GM12891 (cell line): ENCODE measurements at regions not wholly inside any gene's neighbourhood (a gene's known extent, or its start where the extent isn't known, plus 50 kb on each side); places are given as distances from the start of the nearest gene placed in this dataset.

ENCODE experiments used
- POLR2A ChIP-seq: IDR thresholded peaks from 2 replicates; pipeline ENCODE4 v1.6.1; 2011; ENCODE audit warnings: low read depth, low read length, control low read depth
- POLR2AphosphoS5 ChIP-seq: IDR thresholded peaks from 2 replicates; pipeline ENCODE4 v1.6.1; 2011; ENCODE audit warnings: low read depth, low read length, control low read depth
- TAF1 ChIP-seq: IDR thresholded peaks from 2 replicates; pipeline ENCODE4 v1.6.1; 2011; ENCODE audit warnings: low read depth, low read length, control low read depth

- TF ChIP-seq POLR2A: no peak
- TF ChIP-seq POLR2AphosphoS5: no peak
- no peak for TF ChIP-seq TAF1
Measured at GRCh38 chr5:125969814-125970171, 453.4 kb upstream of the GRAMD2B start.
